Ishikawa (cell line): ENCODE measurements at regions not wholly inside any gene's neighbourhood (a gene's known extent, or its start where the extent isn't known, plus 50 kb on each side); places are given as distances from the start of the nearest gene placed in this dataset.

Experiments used
- CEBPB ChIP-seq: IDR thresholded peaks from 2 replicates; pipeline ENCODE4 v1.6.1; 2012
- CREB1 ChIP-seq: IDR thresholded peaks from 2 replicates; pipeline ENCODE4 v1.6.1; 2012; ENCODE audit warnings: low read depth
- EGR1 ChIP-seq: IDR thresholded peaks from 2 replicates; pipeline ENCODE4 v1.6.1; 2012
- EP300 ChIP-seq: IDR thresholded peaks from 2 replicates; pipeline ENCODE4 v1.6.1; 2012; ENCODE audit warnings: borderline replicate concordance
- FOXM1 ChIP-seq: IDR thresholded peaks from 2 replicates; pipeline ENCODE4 v1.6.1; 2012; ENCODE audit warnings: low read depth, borderline replicate concordance
- NFIC ChIP-seq: IDR thresholded peaks from 2 replicates; pipeline ENCODE4 v1.6.1; 2012
- RAD21 ChIP-seq: IDR thresholded peaks from 2 replicates; pipeline ENCODE4 v1.6.1; 2012; ENCODE audit warnings: low read depth
- TAF1 ChIP-seq: IDR thresholded peaks from 2 replicates; pipeline ENCODE4 v1.6.1; 2012; ENCODE audit warnings: low read depth, mild to moderate bottlenecking
- TCF12 ChIP-seq: IDR thresholded peaks from 2 replicates; pipeline ENCODE4 v1.6.1; 2012; ENCODE audit warnings: low read depth
- TEAD4 ChIP-seq: IDR thresholded peaks from 2 replicates; pipeline ENCODE4 v1.6.1; 2012
- YY1 ChIP-seq: IDR thresholded peaks from 2 replicates; pipeline ENCODE4 v1.6.1; 2012; ENCODE audit warnings: low read depth
- TF ChIP-seq, protein P1 (sequence below): IDR thresholded peaks from 2 replicates; pipeline ENCODE4 v1.6.1; 2012
- TF ChIP-seq, protein P2 (sequence below): IDR thresholded peaks from 2 replicates; pipeline ENCODE4 v1.6.1; 2012; ENCODE audit warnings: low read depth, mild to moderate bottlenecking
- TF ChIP-seq, protein P3 (sequence below): IDR thresholded peaks from 2 replicates; pipeline ENCODE4 v1.6.1; 2012

DNA sequence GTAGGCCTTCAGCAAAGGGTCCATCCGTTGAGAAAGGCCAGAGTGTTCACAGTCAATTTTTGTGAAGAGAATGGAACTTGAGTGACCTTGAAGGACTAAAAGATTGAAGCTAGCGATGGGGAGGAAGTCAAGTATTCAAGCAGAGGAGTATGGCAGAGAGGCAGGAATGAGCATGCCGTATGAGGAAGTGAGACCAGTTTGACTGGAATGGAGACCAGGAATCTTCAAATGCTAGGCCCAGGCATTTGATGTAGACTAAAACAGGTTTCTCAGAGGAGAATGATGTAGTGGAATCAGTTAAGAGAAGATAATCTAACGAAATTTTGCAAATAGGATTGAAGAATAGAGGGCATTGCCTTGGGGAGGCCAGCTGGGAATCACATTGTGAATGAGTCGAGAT lies 90.4 kb upstream of the SEMA6A start:
- TF ChIP-seq, protein P1, sequence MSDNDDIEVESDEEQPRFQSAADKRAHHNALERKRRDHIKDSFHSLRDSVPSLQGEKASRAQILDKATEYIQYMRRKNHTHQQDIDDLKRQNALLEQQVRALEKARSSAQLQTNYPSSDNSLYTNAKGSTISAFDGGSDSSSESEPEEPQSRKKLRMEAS, result no peak
- TF ChIP-seq CEBPB, result no peak
- no peak for TF ChIP-seq EGR1
- no peak for TF ChIP-seq TAF1
- no peak for TF ChIP-seq EP300
- no peak for TF ChIP-seq RAD21
- TF ChIP-seq NFIC, result no peak
- TF ChIP-seq CREB1, result no peak
- TF ChIP-seq, protein P2, sequence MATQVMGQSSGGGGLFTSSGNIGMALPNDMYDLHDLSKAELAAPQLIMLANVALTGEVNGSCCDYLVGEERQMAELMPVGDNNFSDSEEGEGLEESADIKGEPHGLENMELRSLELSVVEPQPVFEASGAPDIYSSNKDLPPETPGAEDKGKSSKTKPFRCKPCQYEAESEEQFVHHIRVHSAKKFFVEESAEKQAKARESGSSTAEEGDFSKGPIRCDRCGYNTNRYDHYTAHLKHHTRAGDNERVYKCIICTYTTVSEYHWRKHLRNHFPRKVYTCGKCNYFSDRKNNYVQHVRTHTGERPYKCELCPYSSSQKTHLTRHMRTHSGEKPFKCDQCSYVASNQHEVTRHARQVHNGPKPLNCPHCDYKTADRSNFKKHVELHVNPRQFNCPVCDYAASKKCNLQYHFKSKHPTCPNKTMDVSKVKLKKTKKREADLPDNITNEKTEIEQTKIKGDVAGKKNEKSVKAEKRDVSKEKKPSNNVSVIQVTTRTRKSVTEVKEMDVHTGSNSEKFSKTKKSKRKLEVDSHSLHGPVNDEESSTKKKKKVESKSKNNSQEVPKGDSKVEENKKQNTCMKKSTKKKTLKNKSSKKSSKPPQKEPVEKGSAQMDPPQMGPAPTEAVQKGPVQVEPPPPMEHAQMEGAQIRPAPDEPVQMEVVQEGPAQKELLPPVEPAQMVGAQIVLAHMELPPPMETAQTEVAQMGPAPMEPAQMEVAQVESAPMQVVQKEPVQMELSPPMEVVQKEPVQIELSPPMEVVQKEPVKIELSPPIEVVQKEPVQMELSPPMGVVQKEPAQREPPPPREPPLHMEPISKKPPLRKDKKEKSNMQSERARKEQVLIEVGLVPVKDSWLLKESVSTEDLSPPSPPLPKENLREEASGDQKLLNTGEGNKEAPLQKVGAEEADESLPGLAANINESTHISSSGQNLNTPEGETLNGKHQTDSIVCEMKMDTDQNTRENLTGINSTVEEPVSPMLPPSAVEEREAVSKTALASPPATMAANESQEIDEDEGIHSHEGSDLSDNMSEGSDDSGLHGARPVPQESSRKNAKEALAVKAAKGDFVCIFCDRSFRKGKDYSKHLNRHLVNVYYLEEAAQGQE, result no peak
- no peak for TF ChIP-seq YY1
- no peak for TF ChIP-seq TCF12
- no peak for TF ChIP-seq FOXM1
- TF ChIP-seq, protein P3, sequence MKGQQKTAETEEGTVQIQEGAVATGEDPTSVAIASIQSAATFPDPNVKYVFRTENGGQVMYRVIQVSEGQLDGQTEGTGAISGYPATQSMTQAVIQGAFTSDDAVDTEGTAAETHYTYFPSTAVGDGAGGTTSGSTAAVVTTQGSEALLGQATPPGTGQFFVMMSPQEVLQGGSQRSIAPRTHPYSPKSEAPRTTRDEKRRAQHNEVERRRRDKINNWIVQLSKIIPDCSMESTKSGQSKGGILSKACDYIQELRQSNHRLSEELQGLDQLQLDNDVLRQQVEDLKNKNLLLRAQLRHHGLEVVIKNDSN, result no peak
- no peak for TF ChIP-seq TEAD4
